Mucosa of rectum (tissue), 2 donors: ENCODE measurements at regions not wholly inside any gene's neighbourhood (a gene's known extent, or its start where the extent isn't known, plus 50 kb on each side); places are given as distances from the start of the nearest gene placed in this dataset.

ENCODE experiments used
- H3K27ac ChIP-seq, 2 donors: one replicate each; pipeline ENCODE4 v1.7.0; 2013; ENCODE audit warnings: inconsistent platforms in 2 of 2, low read depth in 2 of 2, low read length in 2 of 2
- H3K27me3 ChIP-seq, 2 donors: one replicate each; pipeline ENCODE4 v1.7.0; 2013; ENCODE audit warnings: low read length in 2 of 2; ENCODE audit not compliant: control insufficient read depth in 2 of 2, insufficient read depth in 2 of 2
- H3K36me3 ChIP-seq, 2 donors: one replicate each; pipeline ENCODE4 v1.7.0; 2013; ENCODE audit warnings: low read length in 2 of 2; ENCODE audit not compliant: control insufficient read depth in 2 of 2, insufficient read depth in 2 of 2
- H3K4me1 ChIP-seq, 2 donors: one replicate each; pipeline ENCODE4 v1.7.0; 2013; ENCODE audit warnings: low read length in 2 of 2, mild to moderate bottlenecking in 1 of 2; ENCODE audit not compliant: control insufficient read depth in 2 of 2, insufficient read depth in 2 of 2
- H3K4me3 ChIP-seq, 2 donors: one replicate each; pipeline ENCODE4 v1.7.0; 2013; ENCODE audit warnings: low read length in 2 of 2
- H3K9ac ChIP-seq, 2 donors: one replicate each; pipeline ENCODE4 v1.7.0; 2013; ENCODE audit warnings: low read length in 2 of 2, low read depth in 1 of 2, mild to moderate bottlenecking in 1 of 2
- H3K9me3 ChIP-seq, 2 donors: one replicate each; pipeline ENCODE4 v1.7.0; 2013; ENCODE audit warnings: low read length in 2 of 2; ENCODE audit not compliant: control insufficient read depth in 2 of 2
- donor health status: healthy.
- donor health status: Normal muscosa, but diverticular disease.

DNA sequence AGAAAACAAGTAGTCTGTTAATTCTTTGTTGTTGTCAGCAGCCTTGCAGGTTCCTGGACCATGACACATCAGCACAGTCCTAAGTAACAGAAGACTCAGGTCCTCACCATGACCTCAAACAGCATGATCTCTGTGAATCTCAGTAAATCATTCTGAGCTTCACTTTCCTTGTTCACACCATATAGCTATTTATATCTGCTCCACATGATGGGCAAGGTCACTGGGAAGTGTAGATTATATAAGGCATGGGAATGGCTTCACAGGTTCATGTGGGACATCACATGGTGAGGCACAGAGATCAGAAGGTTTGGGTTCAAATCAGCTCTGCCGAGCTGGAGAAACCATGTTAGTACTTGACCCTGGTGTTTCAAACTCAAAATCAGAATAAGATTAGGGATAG lies 245.4 kb upstream of the SPTLC3 start:
- no peaks in the 10 kb centered on the region for H3K9me3 ChIP-seq
- no peaks in the 10 kb centered on the region for H3K27me3 ChIP-seq
- no peak overlapping the region for H3K4me3 ChIP-seq
- no peaks in the 10 kb centered on the region for H3K4me1 ChIP-seq
- no peak overlapping the region for H3K27ac ChIP-seq
- H3K36me3 ChIP-seq, result no peaks in the 10 kb centered on the region
- H3K9ac ChIP-seq, result no peak overlapping the region

DNA sequence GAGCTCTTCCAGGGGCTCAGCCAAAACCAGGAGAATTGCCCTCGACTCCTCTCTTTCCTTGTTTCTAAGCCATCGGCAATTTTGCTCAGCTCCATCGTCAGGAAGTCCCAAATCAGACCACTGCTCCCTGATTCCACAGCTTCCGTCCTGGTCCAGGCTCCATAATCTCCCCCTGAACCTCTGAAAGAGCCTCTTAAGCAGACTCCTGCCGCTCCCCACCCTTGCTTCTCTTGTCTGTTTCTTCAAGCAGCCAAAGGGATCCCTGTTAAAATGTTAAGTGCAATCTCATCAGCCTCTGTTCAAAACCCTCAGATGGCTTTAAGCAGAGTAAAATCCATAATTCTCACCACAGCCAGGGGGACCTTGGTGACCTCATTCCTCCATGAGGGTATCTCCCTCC lies 244.7 kb upstream of the SPTLC3 start:
- no peaks in the 10 kb centered on the region for H3K9me3 ChIP-seq
- H3K9ac ChIP-seq, result no peak overlapping the region
- H3K36me3 ChIP-seq, result no peaks in the 10 kb centered on the region
- no peaks in the 10 kb centered on the region for H3K4me1 ChIP-seq
- no peak overlapping the region for H3K4me3 ChIP-seq
- no peaks in the 10 kb centered on the region for H3K27me3 ChIP-seq
- no peak overlapping the region for H3K27ac ChIP-seq

DNA sequence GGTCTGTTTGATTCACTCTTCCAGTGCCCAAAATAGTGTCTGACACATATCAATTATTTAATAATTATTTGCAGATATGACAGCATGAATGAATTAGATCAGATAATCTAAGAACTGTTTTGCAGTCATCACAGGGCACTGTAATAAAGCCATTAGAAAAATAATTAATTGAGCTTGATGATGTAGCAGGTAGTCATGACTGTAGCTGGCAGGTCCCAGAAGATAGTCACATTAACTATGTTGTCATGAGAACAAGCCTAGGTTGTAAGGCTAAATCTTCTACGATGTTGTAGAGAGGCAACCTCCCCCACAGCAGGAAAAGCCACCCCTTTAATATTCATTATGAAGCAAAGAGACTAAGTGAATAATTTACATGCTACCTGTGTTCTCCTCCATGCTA lies 243.9 kb upstream of the SPTLC3 start:
- Histone ChIP-seq H3K9ac (no peak overlapping the region), H3K4me3 (no peak overlapping the region), H3K27ac (no peak overlapping the region), H3K36me3 (no peaks in the 10 kb centered on the region), H3K4me1 (no peaks in the 10 kb centered on the region), H3K9me3 (no peaks in the 10 kb centered on the region), H3K27me3 (no peaks in the 10 kb centered on the region)

DNA sequence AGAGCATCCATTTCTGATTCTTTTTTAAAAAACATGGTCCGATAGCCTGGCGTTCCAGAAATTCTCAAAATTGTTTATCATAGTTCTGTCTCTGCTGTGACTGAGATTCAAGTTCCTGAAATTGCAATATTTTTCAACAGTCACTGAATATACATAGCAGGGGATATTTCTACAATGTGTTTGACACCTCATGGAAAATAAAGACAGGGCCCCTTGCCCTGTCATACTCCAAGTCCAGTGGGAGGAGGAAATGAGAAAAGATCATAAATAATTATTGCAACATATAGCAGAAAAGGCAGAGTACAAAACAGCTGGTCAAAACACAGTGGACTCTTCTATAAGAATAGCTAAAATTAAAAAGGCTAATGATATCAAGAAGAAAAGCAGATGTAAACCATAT lies 234.8 kb upstream of the SPTLC3 start:
- Histone ChIP-seq H3K9me3 (no peaks in the 10 kb centered on the region), H3K36me3 (no peaks in the 10 kb centered on the region), H3K4me1 (no peaks in the 10 kb centered on the region), H3K27ac (no peak overlapping the region), H3K27me3 (no peaks in the 10 kb centered on the region), H3K9ac (no peak overlapping the region), H3K4me3 (no peak overlapping the region)

DNA sequence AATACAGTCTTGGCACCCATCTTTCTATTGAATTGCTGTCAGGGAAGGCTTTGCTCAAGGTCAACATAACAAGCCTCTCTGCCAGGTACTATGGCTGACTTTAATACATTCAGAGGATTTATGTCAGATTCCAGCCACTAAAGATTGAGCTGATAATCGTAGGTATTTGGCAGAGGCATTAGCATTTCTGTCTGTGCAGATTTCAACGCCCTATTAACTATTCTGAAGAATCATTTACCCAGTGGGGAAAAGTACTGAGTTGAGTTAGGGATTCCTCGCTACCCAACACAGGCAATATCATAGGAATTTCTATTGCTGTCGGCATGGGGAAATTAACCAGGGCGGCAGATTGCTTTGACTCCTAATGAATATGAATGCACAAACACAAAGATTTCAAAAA lies 233.7 kb upstream of the SPTLC3 start:
- no peaks in the 10 kb centered on the region for H3K36me3 ChIP-seq
- no peaks in the 10 kb centered on the region for H3K27me3 ChIP-seq
- H3K9ac ChIP-seq, result no peak overlapping the region
- H3K4me1 ChIP-seq, result no peaks in the 10 kb centered on the region
- no peaks in the 10 kb centered on the region for H3K9me3 ChIP-seq
- no peak overlapping the region for H3K4me3 ChIP-seq
- H3K27ac ChIP-seq, result no peak overlapping the region

DNA sequence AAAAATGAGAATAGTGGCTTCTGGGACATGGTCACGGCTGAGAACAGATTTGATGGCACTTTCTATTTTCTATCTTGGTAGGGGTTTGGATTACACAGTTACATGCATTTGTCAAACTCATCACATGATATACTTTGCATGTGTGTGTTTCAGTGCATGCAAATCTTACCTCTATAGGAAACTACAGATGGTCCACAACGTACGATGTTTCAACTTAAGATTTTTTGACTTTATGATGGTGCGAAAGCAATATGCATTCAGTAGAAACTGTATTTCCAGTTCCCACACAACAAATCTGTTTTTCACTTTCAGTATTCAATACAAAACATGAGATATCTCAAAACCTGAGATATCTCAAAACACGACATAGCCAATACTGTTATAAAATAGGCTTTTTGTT lies 231.8 kb upstream of the SPTLC3 start:
- Histone ChIP-seq H3K27ac (no peak overlapping the region), H3K9me3 (no peaks in the 10 kb centered on the region), H3K36me3 (no peaks in the 10 kb centered on the region), H3K9ac (no peak overlapping the region), H3K27me3 (no peaks in the 10 kb centered on the region), H3K4me3 (no peak overlapping the region), H3K4me1 (no peaks in the 10 kb centered on the region)

DNA sequence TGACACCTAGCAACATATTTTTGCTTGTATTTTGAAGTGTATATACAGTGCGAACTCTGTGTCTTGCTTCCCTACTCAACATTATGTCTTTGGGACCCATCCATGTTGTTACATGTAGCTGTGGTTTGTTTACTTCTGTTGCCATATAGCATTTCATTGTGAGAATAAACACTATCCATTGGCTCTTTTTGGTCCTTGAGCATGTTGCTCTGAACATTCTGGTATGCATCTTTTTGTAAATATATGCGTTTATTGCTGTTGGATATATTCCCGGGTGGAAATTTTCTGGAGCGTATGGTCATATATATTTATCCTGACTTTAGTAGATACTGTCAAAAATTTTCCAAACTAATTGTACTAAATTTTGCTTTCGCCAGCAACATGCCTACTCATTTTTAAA lies 222.5 kb upstream of the SPTLC3 start:
- H3K27me3 ChIP-seq, result no peaks in the 10 kb centered on the region
- H3K4me3 ChIP-seq, result no peak overlapping the region
- no peaks in the 10 kb centered on the region for H3K9me3 ChIP-seq
- no peaks in the 10 kb centered on the region for H3K4me1 ChIP-seq
- no peak overlapping the region for H3K27ac ChIP-seq
- no peaks in the 10 kb centered on the region for H3K36me3 ChIP-seq
- no peak overlapping the region for H3K9ac ChIP-seq

DNA sequence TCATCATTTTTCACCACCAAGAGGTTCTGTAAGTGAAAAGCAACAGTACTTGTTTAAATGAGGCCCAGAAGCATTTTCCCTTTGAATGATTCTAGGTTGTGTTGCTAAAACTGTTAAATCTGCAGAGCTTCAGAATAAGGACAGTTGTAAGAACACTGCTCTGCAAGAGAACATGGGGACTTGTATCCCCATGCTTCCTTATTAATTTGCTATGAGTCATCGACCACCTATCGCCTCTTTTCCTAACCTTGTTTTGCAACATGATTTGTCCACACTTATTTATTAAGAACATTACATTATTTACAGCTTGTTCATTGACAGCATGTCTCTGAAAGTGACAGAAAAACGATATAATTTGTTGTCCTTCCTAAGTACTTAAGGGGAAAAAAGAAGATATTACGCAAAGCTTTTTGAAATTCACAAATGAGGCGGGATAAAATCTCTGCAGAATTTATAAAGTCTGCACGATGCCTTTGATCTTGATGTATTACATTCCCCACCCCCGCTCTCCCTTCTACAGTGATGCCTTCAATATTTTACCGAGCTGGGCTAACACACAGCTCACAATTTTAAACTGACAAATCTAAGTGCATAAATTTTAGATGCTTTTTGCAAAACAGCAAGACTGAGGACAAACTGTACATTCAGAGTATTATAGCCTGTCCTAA lies 220.0 kb upstream of the SPTLC3 start:
- no peaks in the 10 kb centered on the region for H3K27me3 ChIP-seq
- H3K27ac ChIP-seq, result no peak overlapping the region
- no peaks in the 10 kb centered on the region for H3K36me3 ChIP-seq
- H3K9ac ChIP-seq, result no peak overlapping the region
- no peaks in the 10 kb centered on the region for H3K4me1 ChIP-seq
- H3K4me3 ChIP-seq, result no peak overlapping the region
- no peaks in the 10 kb centered on the region for H3K9me3 ChIP-seq

DNA sequence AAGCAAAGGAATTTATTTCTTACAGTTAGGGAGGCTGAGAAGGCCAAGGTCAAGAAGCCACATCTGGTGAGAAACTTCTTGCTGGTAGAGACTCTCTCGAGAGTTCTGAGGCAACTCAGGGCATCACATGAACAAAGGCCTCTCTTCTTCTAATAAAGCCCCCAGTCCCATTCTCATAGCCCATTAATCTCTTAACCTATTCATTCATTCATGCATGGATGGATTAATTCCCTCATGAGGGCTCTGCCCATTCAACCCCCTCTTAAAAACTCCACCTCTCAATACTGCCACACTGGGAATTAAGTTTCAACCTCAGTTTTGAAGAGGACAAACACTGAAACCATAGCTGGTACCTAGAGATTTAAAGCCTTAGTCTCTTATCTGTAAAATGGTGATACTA lies 217.9 kb upstream of the SPTLC3 start:
- no peak overlapping the region for H3K27ac ChIP-seq
- H3K36me3 ChIP-seq, result no peaks in the 10 kb centered on the region
- H3K4me3 ChIP-seq, result no peak overlapping the region
- no peaks in the 10 kb centered on the region for H3K9me3 ChIP-seq
- no peaks in the 10 kb centered on the region for H3K4me1 ChIP-seq
- H3K27me3 ChIP-seq, result no peaks in the 10 kb centered on the region
- H3K9ac ChIP-seq, result no peak overlapping the region

DNA sequence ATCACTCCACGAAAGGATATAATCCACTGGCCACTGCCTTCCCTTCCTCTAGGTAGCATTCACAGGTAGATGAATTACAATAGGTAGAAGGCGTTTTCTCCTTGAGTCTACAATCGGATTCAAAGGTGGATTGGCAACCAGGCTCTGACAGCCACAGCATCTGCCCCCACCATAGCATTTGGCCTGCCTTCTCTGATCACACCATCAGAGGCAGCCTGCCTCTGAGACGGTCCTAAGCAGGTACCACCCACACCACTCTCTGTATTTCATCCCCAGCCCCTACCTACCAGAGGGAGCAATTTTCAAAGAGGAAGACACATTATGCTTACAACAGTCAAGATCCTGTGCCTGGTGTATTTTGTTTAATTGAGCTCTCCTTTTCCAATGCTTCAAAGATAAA lies 210.5 kb upstream of the SPTLC3 start:
- H3K9me3 ChIP-seq, result no peaks in the 10 kb centered on the region
- no peak overlapping the region for H3K9ac ChIP-seq
- no peaks in the 10 kb centered on the region for H3K36me3 ChIP-seq
- H3K4me1 ChIP-seq, result no peaks in the 10 kb centered on the region
- H3K27me3 ChIP-seq, result no peaks in the 10 kb centered on the region
- no peak overlapping the region for H3K4me3 ChIP-seq
- no peak overlapping the region for H3K27ac ChIP-seq
